Esophagus squamous epithelium (tissue), 4 donors: ENCODE measurements at regions not wholly inside any gene's neighbourhood (a gene's known extent, or its start where the extent isn't known, plus 50 kb on each side); places are given as distances from the start of the nearest gene placed in this dataset.
"Not testable (repeated sequence)": the region's sequence is repeated elsewhere in the genome, so short reads cannot be mapped to it uniquely, and the experiment has no call there.

ENCODE experiments used
- POLR2A ChIP-seq, 4 donors: fragments of 450-650 bp; IDR thresholded peaks; one replicate each; pipeline ENCODE4 v1.6.1; 2017; ENCODE audit warnings: antibody characterized with exemption in 4 of 4, mild to moderate bottlenecking in 4 of 4, moderate library complexity in 3 of 4
- TF ChIP-seq, protein P1 (sequence below), 6 experiments: fragments of 450-650 bp in 4 of 6; fragments of 200-600 bp in 2 of 6; sonication (generic) in 2 of 6; IDR thresholded peaks; one replicate each; pipeline ENCODE4 v1.5.1; 2016 to 2019; ENCODE audit warnings: antibody characterized with exemption in 6 of 6, mild to moderate bottlenecking in 4 of 6, moderate library complexity in 4 of 6

DNA sequence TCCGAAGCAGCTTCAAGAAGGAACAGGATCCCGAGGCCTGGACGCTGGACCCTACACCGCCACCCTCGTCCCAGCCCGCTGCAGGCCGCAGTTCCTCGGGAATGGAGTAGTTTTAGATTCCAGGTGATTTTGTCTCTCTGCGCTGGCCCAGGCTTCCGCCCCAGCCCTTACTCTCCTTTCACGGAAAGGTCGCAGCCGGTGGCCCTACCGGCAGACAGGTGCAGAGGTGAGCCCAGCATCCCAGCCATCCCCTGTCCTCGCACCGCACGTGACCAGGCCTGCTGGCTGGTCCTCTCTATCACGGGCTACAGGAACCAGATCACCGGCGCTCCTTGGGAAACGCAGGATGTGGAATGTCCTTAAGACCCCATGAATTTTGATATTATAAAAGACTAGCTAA lies 541.5 kb downstream of the ZNF37A start:
- TF ChIP-seq, protein P1, sequence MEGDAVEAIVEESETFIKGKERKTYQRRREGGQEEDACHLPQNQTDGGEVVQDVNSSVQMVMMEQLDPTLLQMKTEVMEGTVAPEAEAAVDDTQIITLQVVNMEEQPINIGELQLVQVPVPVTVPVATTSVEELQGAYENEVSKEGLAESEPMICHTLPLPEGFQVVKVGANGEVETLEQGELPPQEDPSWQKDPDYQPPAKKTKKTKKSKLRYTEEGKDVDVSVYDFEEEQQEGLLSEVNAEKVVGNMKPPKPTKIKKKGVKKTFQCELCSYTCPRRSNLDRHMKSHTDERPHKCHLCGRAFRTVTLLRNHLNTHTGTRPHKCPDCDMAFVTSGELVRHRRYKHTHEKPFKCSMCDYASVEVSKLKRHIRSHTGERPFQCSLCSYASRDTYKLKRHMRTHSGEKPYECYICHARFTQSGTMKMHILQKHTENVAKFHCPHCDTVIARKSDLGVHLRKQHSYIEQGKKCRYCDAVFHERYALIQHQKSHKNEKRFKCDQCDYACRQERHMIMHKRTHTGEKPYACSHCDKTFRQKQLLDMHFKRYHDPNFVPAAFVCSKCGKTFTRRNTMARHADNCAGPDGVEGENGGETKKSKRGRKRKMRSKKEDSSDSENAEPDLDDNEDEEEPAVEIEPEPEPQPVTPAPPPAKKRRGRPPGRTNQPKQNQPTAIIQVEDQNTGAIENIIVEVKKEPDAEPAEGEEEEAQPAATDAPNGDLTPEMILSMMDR (IDR thresholded peaks at IDR 0.05) = not testable (repeated sequence)
- TF ChIP-seq POLR2A (IDR thresholded peaks at IDR 0.05) = not testable (repeated sequence)
